HCT116 (cell line): ENCODE measurements at regions not wholly inside any gene's neighbourhood (a gene's known extent, or its start where the extent isn't known, plus 50 kb on each side); places are given as distances from the start of the nearest gene placed in this dataset.
A peak's percentile ranks its signal among the peaks of the same experiment; 100 is the strongest.

Experiments used
- ATAC-seq: fragments of 200-7000 bp; cut with Tn5 transposase; 2 replicates; pipeline ENCODE4 v1.9.1; 2020; ENCODE audit warnings: mild to moderate bottlenecking, moderate library complexity
- BruUV-seq: library from RNA; stranded (reverse); fragments of 400-500 nt; replicated peaks from 2 replicates; lab custom pipeline; 2021; lab: Mats Ljungman, UMichigan
- CTCF ChIA-PET: fragments of 300-600 bp; sonication (Branson Sonifier 250); formaldehyde crosslinking; loops from one replicate; lab custom pipeline; 2021; ENCODE audit warnings: antibody characterized with exemption; lab: Charles Lee
- POLR2A ChIA-PET: fragments of 300-600, 350-600 bp; sonication (Branson Sonifier 250); formaldehyde crosslinking; loops from one replicate; lab custom pipeline; 2021; ENCODE audit warnings: antibody characterized with exemption; lab: Charles Lee
- RAD21 ChIA-PET, 2 experiments: fragments of 300-600 bp; sonication (Branson Sonifier 250); formaldehyde crosslinking; loops; one replicate each; lab custom pipeline; 2023; ENCODE audit warnings: low total read pairs in 2 of 2; ENCODE audit not compliant: uncharacterized antibody in 2 of 2, unreplicated experiment in 2 of 2, low non-redundant PET in 1 of 2; lab: Charles Lee
- DNase-seq: peaks from one replicate; pipeline ENCODE4 v3.0.0-alpha.2; 2010; ENCODE audit warnings: low read depth, low spot score
- H2AFZ ChIP-seq: fragments of 200-600 bp; shearing (Covaris generic), sonication (generic); 2 replicates; pipeline ENCODE4 v1.6.1; 2017; ENCODE audit warnings: low read depth, mixed run types, mixed read lengths, antibody characterized with exemption, low read length; ENCODE audit not compliant: poor library complexity, severe bottlenecking
- H3K27ac ChIP-seq: 2 replicates; pipeline ENCODE4 v1.5.1; 2012; ENCODE audit warnings: low read depth, low read length
- H3K27me3 ChIP-seq: fragments of 200-600 bp; sonication (generic); 2 replicates; pipeline ENCODE4 v1.6.1; 2016; ENCODE audit warnings: mixed run types, low read length, mixed read lengths; ENCODE audit not compliant: insufficient read depth
- H3K36me3 ChIP-seq, 2 experiments: fragments of 200-500 bp in 1 of 2; fragments of 200-600 bp in 1 of 2; sonication (Bioruptor generic) in 1 of 2; sonication (generic) in 1 of 2; 2 replicates each; pipeline versions ENCODE4 v1.5.1 to v1.6.1; 2014 to 2016; ENCODE audit warnings: low read length in 2 of 2, inconsistent platforms in 1 of 2, mixed read lengths in 1 of 2, mixed run types in 1 of 2; ENCODE audit not compliant: insufficient read depth in 2 of 2, control insufficient read depth in 1 of 2
- H3K4me1 ChIP-seq, 2 experiments: fragments of 200-600 bp in 1 of 2; sonication (generic) in 1 of 2; 2 replicates each; pipeline versions ENCODE4 v1.5.1 to v1.6.1; 2012 to 2017; ENCODE audit warnings: low read length in 2 of 2, inconsistent platforms in 1 of 2, mild to moderate bottlenecking in 1 of 2, mixed read lengths in 1 of 2, mixed run types in 1 of 2, moderate library complexity in 1 of 2; ENCODE audit not compliant: insufficient read depth in 2 of 2, control insufficient read depth in 1 of 2
- H3K4me2 ChIP-seq: fragments of 200-600 bp; sonication (generic); 2 replicates; pipeline ENCODE4 v1.6.1; 2017; ENCODE audit warnings: mixed run types, low read length, mixed read lengths
- H3K4me3 ChIP-seq, 2 experiments: fragments of 200-600 bp in 1 of 2; sonication (generic) in 1 of 2; replicated peaks in 1 of 2; 2 replicates each; pipeline ENCODE4 v1.5.1; 2011 to 2016; ENCODE audit warnings: low read length in 2 of 2, control low read depth in 1 of 2, low read depth in 1 of 2, mild to moderate bottlenecking in 1 of 2, mixed read lengths in 1 of 2, mixed run types in 1 of 2
- H3K79me2 ChIP-seq: fragments of 200-600 bp; sonication (generic); 2 replicates; pipeline ENCODE4 v1.6.1; 2017; ENCODE audit warnings: mild to moderate bottlenecking, mixed run types, low read length, moderate library complexity, mixed read lengths; ENCODE audit not compliant: insufficient read depth
- H3K9ac ChIP-seq: fragments of 200-600 bp; sonication (generic); 2 replicates; pipeline ENCODE4 v1.6.1; 2016; ENCODE audit warnings: low read length, mixed read lengths
- H3K9me2 ChIP-seq: fragments of 200-600 bp; sonication (generic), shearing (Covaris generic); 2 replicates; pipeline ENCODE4 v1.6.1; 2017; ENCODE audit warnings: mixed run types, mild to moderate bottlenecking, moderate library complexity; ENCODE audit not compliant: insufficient read depth
- H3K9me3 ChIP-seq, 2 experiments: fragments of 200-500 bp in 1 of 2; fragments of 200-600 bp in 1 of 2; sonication (Bioruptor generic) in 1 of 2; sonication (generic) in 1 of 2; 2 replicates each; pipeline ENCODE4 v1.6.1; 2014 to 2017; ENCODE audit warnings: low read length in 2 of 2, mixed read lengths in 2 of 2, inconsistent platforms in 1 of 2, low read depth in 1 of 2, mild to moderate bottlenecking in 1 of 2, mixed run types in 1 of 2, moderate library complexity in 1 of 2; ENCODE audit not compliant: control insufficient read depth in 1 of 2, insufficient read depth in 1 of 2
- H4K20me1 ChIP-seq: fragments of 200-600 bp; sonication (generic), shearing (Covaris generic); 2 replicates; pipeline ENCODE4 v1.6.1; 2017; ENCODE audit warnings: mixed run types, mild to moderate bottlenecking, moderate library complexity; ENCODE audit not compliant: insufficient read depth
- CEBPB ChIP-seq: IDR thresholded peaks from 2 replicates; pipeline ENCODE4 v1.6.1; 2012; ENCODE audit warnings: low read depth
- CTCF ChIP-seq, 3 experiments: fragments of 200-600 bp in 1 of 3; sonication (generic) in 1 of 3; IDR thresholded peaks in 2 of 3; conservative IDR thresholded peaks in 1 of 3; 2 replicates each; pipeline ENCODE4 v1.5.1; 2012 to 2017; ENCODE audit warnings: low read depth in 2 of 3, low read length in 2 of 3, antibody characterized with exemption in 1 of 3, borderline replicate concordance in 1 of 3, control low read depth in 1 of 3, mild to moderate bottlenecking in 1 of 3, mixed read lengths in 1 of 3, mixed run types in 1 of 3, moderate library complexity in 1 of 3; ENCODE audit not compliant: insufficient read depth in 1 of 3
- EZH2phosphoT487 ChIP-seq: fragments of 200-600 bp; IDR thresholded peaks from 2 replicates; pipeline ENCODE4 v1.6.1; 2018; ENCODE audit warnings: antibody characterized with exemption, borderline replicate concordance
- FOSL1 ChIP-seq: IDR thresholded peaks from 2 replicates; pipeline ENCODE4 v1.6.1; 2012; ENCODE audit warnings: low read depth
- JUND ChIP-seq: IDR thresholded peaks from 2 replicates; pipeline ENCODE4 v1.6.1; 2012
- POLR2A ChIP-seq: IDR thresholded peaks from 2 replicates; pipeline ENCODE4 v1.7.0; 2011; ENCODE audit warnings: borderline replicate concordance; ENCODE audit not compliant: insufficient read depth, insufficient read length; ENCODE audit errors: extremely low read depth
- POLR2AphosphoS5 ChIP-seq: IDR thresholded peaks from 2 replicates; pipeline ENCODE4 v1.6.1; 2011; ENCODE audit warnings: mild to moderate bottlenecking, low read depth, low read length, moderate library complexity
- SRF ChIP-seq: IDR thresholded peaks from 2 replicates; pipeline ENCODE4 v1.6.1; 2012; ENCODE audit warnings: low read depth
- TCF7L2 ChIP-seq: IDR thresholded peaks from 2 replicates; pipeline ENCODE4 v1.7.0; 2011; ENCODE audit warnings: borderline replicate concordance, inconsistent platforms; ENCODE audit not compliant: insufficient read depth, insufficient read length; ENCODE audit errors: extremely low read depth
- YY1 ChIP-seq: IDR thresholded peaks from 2 replicates; pipeline ENCODE4 v1.6.1; 2011; ENCODE audit warnings: low read length, low read depth, moderate library complexity, mild to moderate bottlenecking; ENCODE audit not compliant: insufficient replicate concordance; ENCODE audit errors: extremely low read depth
- ZFX ChIP-seq: fragments of 450-650 bp; IDR thresholded peaks from 2 replicates; pipeline ENCODE4 v1.6.1; 2017
- ZNF274 ChIP-seq: fragments of 200-500 bp; sonication (Bioruptor generic); IDR thresholded peaks from 2 replicates; pipeline ENCODE4 v1.6.1; 2014; ENCODE audit warnings: mild to moderate bottlenecking, low read depth, low read length, inconsistent platforms
- intact Hi-C: fragments of 100-400 bp; cut with micrococcal nuclease; formaldehyde crosslinking; loops from 2 replicates; pipeline ENCODE4 v1.10.0; 2022
- TF ChIP-seq, protein P1 (sequence below): IDR thresholded peaks from 2 replicates; pipeline ENCODE4 v1.6.1; 2011; ENCODE audit warnings: mild to moderate bottlenecking, low read length, moderate library complexity; ENCODE audit not compliant: insufficient replicate concordance; ENCODE audit errors: extremely low read depth

GRCh38 chr6:145028144-145028818, 707.0 kb downstream of the EPM2A start (continued):
- TF ChIP-seq, protein P1, sequence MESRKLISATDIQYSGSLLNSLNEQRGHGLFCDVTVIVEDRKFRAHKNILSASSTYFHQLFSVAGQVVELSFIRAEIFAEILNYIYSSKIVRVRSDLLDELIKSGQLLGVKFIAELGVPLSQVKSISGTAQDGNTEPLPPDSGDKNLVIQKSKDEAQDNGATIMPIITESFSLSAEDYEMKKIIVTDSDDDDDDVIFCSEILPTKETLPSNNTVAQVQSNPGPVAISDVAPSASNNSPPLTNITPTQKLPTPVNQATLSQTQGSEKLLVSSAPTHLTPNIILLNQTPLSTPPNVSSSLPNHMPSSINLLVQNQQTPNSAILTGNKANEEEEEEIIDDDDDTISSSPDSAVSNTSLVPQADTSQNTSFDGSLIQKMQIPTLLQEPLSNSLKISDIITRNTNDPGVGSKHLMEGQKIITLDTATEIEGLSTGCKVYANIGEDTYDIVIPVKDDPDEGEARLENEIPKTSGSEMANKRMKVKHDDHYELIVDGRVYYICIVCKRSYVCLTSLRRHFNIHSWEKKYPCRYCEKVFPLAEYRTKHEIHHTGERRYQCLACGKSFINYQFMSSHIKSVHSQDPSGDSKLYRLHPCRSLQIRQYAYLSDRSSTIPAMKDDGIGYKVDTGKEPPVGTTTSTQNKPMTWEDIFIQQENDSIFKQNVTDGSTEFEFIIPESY = no peak
- TF ChIP-seq SRF = no peak; the same call in 1 of the 2 replicates
- TF ChIP-seq TCF7L2 = no peak
- TF ChIP-seq CTCF (IDR thresholded peaks at IDR 0.05 in 2 of 3, conservative IDR thresholded peaks at IDR 0.05 in 1 of 3; ENCODE audit: borderline replicate concordance in 1 of 3, insufficient read depth in 1 of 3, low read depth in 2 of 3, low read length in 2 of 3) = peak; percentile 52 to 76 (median 69)

DNA sequence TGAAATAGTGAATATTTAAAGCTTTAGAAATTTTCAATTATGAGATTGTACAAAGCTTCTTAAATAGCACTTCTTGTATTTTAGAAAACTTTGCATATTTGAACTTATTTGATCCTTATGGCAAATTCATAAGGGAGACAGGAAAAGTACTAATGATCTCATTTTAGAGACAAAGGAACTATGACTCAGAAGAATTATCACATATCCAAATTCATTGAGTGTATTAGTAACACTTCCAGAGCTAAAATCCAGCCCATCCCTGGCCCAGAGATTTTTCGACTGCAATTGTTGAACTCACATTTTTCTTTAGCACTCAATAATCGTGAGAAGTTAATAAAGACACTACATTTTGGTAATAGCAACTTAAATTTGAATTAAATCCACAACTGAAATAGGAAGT, 704.3 kb downstream of the EPM2A start:
- Histone ChIP-seq H3K36me3 (no peaks in the 10 kb centered on the region), H3K4me2 (no peak overlapping the region), H2AFZ (peak overlapping the region; percentile 47)
- intact Hi-C loops = no loop called here
- DNase-seq = no peak
- POLR2A ChIA-PET = no interaction called here
- no peak for TF ChIP-seq YY1
- no peak for TF ChIP-seq CEBPB
- TF ChIP-seq JUND = no peak
- no peak for TF ChIP-seq FOSL1
- no peak for TF ChIP-seq ZNF274
- TF ChIP-seq POLR2AphosphoS5 = no peak
- TF ChIP-seq POLR2A = no peak
- TF ChIP-seq EZH2phosphoT487 = no peak
- no peak for TF ChIP-seq ZFX
- TF ChIP-seq CTCF (IDR thresholded peaks at IDR 0.05 in 2 of 3, conservative IDR thresholded peaks at IDR 0.05 in 1 of 3; ENCODE audit: borderline replicate concordance in 1 of 3, insufficient read depth in 1 of 3, low read depth in 2 of 3, low read length in 2 of 3) = no peak
- TF ChIP-seq, all 23 proteins: peak for 0
- ATAC-seq = no peak
- Histone ChIP-seq H3K9ac (no peak overlapping the region), H3K4me3 (no peak overlapping the region), H3K27ac (no peak overlapping the region), H3K9me2 (no peaks in the 10 kb centered on the region), H3K79me2 (no peaks in the 10 kb centered on the region), H3K4me1 (peaks cover 0 to 19% of the 10 kb centered on the region in 2 experiments; a peak in 2 of 4 replicates), H4K20me1 (no peaks in the 10 kb centered on the region), H3K9me3 (no peaks in the 10 kb centered on the region), H3K27me3 (no peaks in the 10 kb centered on the region)
- ChIA-PET CTCF (interaction anchor here (1.1 to 1.2 kb wide), 2 partner anchors 18 to 441 kb away, joined by 3 read pairs; no protein-coding TSS in a partner anchor), RAD21 (no interaction called here)
- no TSS peak for BruUV-seq
